Esophagus muscularis mucosa (tissue), 3 donors: ENCODE measurements at regions not wholly inside any gene's neighbourhood (a gene's known extent, or its start where the extent isn't known, plus 50 kb on each side); places are given as distances from the start of the nearest gene placed in this dataset.
"Not testable (repeated sequence)": the region's sequence is repeated elsewhere in the genome, so short reads cannot be mapped to it uniquely, and the experiment has no call there.

Experiments
- POLR2A ChIP-seq: fragments of 450-650 bp; IDR thresholded peaks from one replicate; pipeline ENCODE4 v1.6.1; 2017; ENCODE audit warnings: antibody characterized with exemption, moderate library complexity, mild to moderate bottlenecking, low read depth
- POLR2AphosphoS5 ChIP-seq, 2 donors: sonication (generic); formaldehyde crosslinking; IDR thresholded peaks; one replicate each; pipeline ENCODE4 v1.6.1; 2017; ENCODE audit warnings: antibody characterized with exemption in 2 of 2
- TF ChIP-seq, protein P1 (sequence below), 3 experiments: fragments of 200-600 bp in 2 of 3; fragments of 450-650 bp in 1 of 3; sonication (generic) in 2 of 3; IDR thresholded peaks; one replicate each; pipeline ENCODE4 v1.5.1; 2017 to 2019; ENCODE audit warnings: antibody characterized with exemption in 3 of 3, mild to moderate bottlenecking in 2 of 3, moderate library complexity in 1 of 3

DNA sequence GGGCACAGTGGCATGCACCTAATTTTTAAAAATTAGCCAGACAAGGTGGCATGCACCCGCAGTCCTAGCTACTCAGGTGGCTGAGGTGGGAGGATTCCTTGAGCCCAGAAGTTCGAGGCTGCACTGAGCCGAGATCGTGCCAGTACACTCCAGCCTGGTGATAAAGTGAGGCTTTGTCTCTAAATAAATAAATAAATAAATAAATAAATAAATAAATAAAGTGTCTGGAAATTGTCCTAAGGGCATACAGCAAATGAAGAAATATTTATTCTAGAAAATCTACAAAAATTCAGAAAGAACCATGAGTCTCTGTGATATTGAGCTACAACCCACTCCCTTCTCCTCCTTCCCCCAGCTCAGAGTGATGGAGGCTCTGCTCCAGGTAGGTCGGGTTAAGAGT lies 55.4 kb upstream of the THOC3 start:
- TF ChIP-seq POLR2AphosphoS5 (IDR thresholded peaks at IDR 0.05); POLR2A: not testable (repeated sequence)
- TF ChIP-seq, protein P1, sequence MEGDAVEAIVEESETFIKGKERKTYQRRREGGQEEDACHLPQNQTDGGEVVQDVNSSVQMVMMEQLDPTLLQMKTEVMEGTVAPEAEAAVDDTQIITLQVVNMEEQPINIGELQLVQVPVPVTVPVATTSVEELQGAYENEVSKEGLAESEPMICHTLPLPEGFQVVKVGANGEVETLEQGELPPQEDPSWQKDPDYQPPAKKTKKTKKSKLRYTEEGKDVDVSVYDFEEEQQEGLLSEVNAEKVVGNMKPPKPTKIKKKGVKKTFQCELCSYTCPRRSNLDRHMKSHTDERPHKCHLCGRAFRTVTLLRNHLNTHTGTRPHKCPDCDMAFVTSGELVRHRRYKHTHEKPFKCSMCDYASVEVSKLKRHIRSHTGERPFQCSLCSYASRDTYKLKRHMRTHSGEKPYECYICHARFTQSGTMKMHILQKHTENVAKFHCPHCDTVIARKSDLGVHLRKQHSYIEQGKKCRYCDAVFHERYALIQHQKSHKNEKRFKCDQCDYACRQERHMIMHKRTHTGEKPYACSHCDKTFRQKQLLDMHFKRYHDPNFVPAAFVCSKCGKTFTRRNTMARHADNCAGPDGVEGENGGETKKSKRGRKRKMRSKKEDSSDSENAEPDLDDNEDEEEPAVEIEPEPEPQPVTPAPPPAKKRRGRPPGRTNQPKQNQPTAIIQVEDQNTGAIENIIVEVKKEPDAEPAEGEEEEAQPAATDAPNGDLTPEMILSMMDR (IDR thresholded peaks at IDR 0.05): not testable (repeated sequence)
